Tongue (tissue), 1 donor: ENCODE measurements at regions not wholly inside any gene's neighbourhood (a gene's known extent, or its start where the extent isn't known, plus 50 kb on each side); places are given as distances from the start of the nearest gene placed in this dataset.

Experiments used
- DNase-seq: peaks from one replicate; pipeline ENCODE4 v3.0.0-alpha.2; 2015

DNA sequence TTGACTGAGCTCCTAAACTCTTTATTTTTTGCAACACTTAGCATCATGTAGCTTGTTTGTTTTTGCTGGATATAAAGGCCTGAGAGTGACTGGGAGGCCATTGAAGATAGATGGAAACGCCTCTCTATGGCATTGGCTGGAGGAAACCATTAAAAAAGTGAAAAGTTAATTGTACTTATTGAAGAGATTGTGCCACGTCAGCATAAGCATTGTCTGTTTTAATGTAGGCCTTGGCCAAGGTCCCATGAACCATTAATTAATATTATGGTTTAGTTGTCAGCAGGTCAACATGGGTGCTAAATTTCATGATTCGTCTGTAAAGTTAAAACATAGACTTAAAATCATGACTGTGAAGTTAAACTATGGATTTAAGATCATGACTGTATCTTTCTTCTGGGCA is 178.6 kb downstream of the GATA3 start:
- no peak for DNase-seq

DNA sequence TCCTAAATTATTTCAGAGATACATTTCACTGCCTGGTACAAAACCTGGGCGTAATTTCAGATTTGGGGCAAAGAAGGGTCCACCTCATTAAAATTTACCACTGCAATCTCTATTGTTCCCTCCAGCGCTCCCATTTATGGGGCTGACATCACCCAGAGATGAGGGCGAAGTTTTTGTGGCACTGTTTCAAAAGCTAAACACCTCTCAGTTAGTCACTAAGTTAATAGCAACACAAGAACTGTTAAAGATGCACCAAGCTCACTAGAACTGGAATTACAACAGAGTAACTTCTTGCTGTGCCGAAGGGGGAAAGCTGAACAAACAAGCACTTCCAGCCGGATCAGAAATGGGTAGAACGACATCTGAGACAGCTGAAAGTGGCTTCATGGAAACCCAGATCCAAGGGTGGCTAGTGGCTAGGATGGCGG is 179.4 kb downstream of the GATA3 start:
- DNase-seq, result no peak

DNA sequence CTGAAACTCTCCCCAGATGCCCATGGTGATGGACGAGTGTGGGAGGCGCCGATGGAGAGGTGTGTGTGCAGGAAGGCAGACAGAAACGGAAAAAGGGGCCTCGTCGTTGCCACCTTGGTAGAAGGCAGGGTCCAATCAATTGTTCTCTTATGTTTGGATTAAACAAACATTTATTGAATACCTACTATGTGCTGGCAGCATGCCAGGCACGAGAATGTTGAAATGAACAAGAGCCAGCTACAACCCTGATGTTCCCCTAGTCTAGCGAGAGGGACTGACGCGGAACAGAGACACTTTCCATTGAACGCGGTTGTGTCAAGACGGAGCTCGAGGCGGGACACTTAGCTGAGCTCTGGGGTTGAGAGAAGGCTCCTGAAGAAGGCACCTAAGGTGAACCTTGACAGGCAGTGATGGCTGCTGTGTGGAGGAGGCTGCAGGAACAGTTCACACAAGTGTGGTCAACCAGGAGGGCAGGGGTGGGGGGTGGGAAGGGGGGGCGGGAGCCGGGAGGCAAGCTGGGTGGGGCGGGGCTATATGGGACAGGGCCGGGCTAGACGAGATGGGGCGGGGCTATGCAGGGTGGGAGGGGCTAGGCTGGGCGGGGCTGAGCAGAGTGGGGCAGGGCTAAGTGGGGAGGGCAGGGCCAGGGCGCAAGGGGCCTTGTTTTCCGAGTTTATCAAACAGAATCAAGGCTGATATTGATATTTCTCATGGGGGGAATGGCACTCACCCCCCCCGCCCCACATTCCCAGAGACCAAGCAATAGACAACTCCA is 181.0 kb downstream of the GATA3 start:
- DNase-seq, result no peak

DNA sequence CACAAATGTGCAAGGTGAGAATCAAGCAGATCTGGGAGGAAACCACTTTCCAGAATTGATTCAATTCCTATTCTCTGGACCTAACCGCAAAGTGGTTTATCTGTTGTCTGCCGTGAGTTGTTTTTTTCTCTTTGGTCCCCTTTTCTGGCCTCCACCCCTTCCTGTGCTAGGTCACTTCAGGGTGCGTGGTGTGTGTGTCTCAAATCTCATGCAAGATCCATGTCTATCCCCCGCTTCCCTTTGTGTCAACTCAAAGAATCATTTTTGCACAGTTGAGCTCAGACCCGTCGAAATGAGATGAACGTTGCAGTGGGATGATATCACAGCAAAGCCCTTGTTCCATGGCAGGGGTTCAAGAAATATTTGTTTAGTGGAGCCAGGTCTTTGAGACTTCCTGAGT is 184.5 kb downstream of the GATA3 start:
- DNase-seq, result no peak

DNA sequence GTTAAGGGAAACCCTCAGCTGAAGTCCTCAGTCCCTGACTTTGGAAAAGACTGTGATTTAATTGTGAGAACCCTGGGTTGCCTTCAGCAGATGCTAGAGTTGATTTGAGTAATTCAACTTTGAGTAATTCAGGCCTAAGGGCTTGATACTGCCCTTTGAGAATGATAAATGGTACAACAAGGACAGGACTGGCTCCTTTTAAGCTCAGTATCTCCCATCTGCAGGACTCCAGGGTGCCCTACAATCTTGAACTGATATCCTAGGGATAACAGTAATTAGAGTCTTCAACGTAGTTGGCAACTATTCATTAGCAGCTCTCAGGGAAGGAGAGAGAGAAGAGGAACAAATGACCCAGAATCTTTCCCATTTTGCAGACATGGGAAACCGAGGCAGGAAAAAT is 186.4 kb downstream of the GATA3 start:
- DNase-seq, result no peak

DNA sequence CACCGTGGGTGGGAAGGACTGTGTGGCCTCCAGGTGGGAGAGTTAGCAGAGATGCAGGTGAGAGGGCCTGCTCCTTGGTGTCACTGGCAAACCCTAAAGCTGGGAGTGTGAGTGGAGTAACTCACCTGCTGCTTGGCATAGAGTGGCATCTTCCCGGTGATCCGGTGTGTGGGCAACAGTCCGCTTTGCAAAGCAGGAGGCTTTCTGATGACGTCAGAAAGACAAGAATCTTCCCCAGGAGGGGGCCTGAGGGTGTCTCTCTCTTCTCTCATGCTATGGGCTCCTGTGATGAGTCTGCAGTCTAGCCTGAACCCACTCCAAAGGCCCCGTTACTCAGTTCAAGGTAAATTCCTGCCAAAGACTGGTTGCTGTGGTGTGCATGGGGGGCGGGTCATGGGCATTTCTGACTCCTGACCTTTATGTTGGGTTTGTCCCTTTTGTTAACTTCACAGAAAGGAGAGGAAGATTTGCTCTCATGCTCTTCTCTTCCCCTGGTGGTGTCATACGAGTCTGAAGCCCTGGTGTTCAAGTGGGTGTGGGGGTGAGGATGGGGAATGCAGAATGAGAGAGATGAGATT is 187.9 kb downstream of the GATA3 start:
- no peak for DNase-seq

DNA sequence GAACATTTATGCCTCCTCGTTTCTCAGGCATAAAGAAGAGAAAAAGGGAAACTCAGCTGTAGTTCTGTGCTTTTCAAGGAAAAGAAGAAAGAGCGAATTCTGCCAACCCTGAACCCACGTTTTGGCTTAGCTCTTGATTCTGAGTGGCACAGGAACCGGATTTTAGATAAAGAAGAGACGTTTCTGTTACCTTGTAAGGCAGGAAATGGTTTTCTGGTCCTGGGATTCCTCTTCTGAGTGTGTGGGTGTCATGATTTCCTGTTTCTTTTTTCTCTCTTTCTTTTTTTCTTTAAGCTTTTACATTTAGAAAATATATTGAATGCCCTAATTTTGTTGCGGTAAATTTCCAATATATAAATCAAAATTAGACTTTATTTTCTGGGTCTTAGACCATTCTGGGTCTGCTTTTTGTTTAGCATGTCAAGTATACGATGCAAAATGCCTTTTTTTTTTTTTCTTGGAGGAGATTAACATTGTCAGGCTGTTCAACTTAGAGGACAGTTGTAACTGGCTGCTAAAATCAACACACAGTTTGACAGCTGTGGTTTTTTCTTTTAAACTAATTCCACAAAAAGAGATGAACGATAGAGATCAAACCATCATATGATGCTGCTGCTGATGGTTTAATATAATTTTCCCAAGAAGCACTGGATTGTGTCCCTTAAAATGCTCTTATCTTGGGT is 190.8 kb downstream of the GATA3 start:
- DNase-seq, result no peak

DNA sequence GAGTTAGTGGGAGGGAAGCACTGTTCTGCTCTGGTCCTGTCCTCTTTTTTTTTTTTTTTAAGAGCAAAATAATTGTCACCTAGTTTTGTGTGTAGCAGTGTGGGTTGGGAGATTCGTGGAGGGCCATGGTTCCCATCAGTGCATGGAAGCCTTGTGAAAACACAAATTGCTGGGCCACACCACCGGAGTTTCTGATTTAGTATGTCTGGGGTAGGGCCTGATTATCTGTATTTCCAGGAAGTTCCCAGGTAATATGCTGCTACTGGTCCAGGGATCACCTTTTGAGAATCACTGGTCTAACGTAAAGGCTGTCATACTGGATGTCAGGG is 191.3 kb downstream of the GATA3 start:
- no peak for DNase-seq

DNA sequence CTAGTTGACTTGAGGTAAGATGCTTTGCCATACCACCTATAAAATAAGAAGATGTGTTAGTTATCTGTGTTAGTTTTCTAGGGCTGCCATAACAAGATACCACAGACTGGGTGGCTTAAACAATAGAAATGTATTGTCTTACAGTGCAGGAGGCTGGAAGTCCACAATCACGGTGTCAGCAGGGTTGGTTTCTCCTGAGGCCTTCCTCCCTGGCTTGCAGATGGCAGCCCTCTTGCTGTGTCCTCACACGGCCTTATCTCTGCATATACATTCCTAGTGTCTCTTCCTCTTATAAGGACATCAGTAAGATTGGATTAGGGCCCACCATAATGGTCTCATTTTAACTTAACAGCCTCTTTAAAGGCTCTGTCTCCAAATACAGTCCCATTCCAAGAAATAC is 192.1 kb downstream of the GATA3 start:
- no peak for DNase-seq

DNA sequence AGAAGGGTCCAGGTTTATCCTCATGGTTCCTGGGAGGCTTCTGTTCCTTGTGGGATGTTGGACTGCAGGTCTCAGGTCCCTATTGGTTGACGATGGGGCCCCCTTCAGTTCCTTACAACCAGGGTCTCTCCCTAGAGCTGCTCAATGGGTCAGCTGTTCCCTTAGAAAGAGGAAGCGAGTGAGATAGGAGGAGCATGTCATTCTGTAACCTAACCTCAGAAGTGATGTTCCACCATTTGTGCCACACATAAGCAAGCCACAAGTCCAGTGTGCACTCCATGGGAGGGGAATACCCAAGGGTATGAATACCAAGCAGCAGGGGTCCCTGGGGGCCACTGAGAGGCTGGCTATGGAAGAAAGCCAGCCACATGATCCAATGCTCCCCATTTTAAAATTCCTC is 192.7 kb downstream of the GATA3 start:
- no peak for DNase-seq

DNA sequence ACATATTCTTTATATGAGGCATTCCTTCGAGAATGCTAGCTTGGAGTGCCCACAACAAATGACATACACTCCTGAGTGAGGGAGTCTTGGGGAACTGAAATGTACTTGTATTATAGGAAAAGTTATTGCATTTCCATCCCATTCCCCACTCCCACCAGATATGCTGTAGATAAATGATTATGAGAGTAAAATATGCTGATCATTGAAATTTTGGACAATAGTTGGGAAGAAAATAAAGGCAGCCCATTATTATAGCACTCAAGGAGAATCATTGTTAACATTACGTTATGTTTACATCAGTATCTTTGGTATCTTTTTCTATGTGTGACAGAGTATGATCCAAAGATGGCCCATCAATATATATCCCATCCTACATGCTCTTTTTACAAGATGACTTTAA is 194.4 kb downstream of the GATA3 start:
- DNase-seq, result no peak

DNA sequence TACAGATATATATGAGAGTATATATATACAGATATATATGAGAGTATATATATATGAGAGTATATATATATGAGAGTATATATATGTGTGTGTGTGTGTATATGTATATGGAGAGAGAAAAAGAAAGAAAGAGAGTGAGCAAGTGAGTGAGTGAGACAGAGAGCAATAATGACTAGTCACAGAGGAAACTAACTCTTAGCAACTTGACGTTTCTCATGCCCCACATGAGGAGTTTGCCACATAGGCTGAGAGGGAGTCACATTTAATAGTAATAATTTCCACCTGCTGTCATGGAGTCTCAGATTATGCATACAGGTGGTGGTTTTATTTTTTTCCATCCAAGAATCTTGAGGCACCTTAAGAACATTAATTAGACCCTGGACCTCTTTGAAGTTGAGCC is 199.9 kb downstream of the GATA3 start:
- DNase-seq, result no peak

DNA sequence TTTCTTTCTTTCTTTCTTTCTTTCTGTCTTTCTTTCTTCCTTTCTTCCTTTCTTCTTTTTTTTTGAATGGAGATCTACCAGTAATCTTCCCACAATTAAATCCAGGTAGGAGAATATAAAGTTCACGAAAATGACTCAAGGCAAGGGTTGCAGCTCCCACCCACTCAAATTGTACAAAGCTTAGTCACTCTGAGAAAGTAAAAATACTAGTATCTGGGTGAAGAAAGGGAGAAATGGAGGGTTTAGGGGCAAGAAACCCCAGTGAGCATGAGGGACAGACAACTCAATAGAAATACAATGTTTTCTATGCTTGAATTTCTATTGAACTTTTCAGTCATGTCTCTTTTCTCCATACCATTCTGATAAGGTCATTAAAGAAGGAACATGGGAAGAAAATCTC is 200.8 kb downstream of the GATA3 start:
- no peak for DNase-seq

DNA sequence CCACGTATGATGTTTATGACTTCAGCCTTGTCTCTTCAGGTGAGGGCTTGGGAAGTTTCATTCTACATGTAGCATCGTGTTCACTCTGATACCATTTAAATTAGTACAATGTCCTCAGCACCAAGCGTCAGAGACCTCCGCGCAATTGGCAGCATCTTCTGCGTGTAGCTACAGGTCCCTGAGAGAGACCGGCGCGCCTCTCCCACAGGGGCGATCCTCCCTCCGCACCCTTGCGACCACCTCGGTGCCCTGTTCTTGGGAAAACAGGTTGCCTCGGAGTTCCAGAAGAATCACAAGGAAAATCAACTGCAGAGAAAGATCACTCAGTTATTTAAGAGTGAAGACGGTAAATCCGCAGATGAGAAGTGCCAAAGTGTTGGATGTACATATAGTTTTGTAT is 206.2 kb downstream of the GATA3 start:
- no peak for DNase-seq

DNA sequence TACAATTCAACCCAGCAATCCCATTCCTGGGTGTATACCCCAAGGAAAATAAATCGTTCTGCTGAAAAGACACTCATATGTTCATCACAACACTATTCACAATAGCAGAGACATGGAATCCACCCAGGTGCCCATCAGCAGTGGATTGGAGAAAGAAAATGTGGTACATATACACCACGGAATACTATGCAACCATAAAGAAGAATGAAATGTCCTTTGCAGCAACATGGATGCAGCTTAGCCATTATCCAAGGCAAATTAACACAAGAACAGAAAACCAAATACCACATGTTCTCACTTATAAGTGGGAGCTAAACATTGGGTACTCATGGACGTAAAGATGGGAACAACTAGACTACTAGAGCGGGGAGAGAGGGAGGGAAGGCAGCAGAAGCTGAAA is 207.8 kb downstream of the GATA3 start:
- no peak for DNase-seq

DNA sequence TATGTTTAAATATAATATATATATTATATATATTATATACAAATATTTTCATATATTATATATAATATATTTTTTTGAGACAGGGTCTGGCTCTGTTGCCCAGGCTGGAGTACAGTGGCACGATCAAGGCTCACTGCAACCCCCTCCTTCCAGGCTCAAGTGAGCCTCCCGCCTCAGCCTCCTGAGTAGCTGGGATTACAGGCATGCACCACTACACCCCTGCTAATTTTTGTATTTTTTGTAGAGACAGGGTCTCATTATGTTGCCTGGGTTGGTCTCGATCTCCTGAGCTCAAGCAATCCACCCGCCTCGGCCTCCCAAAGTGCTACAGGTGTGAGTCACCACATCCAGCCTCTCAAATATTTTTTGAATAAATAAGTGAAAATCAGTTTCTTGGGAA is 215.5 kb downstream of the GATA3 start:
- no peak for DNase-seq

DNA sequence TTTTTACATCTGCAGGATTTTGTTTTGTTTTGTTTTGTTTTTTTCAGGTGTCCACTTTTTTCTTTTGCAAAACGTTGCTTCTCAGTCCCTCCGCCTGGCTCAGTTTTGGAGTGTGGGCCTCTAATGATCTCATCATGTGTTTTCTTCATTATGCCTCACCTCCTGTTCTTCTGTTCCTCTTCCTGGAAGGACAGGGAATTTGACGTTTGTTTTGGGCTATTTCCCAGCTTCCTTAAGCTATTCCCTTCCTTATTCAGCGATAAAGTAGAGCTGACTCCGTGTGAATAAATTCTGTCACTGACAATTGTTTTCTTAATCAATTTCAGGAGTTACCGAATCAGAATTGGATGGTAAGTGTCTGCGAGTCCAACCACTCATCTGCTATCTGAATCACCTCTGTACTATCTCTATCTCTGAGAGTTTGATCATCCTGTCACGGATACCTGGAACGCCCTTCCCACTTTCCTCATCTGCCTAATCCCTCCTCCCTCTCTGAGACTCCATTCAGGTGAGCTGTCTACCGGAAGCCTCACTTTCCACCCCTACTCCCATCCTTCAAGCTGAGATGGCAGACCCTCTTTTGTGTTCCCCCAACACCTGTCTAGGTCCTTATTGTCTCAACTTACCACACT is 218.4 kb downstream of the GATA3 start:
- DNase-seq, result peak; percentile 15

DNA sequence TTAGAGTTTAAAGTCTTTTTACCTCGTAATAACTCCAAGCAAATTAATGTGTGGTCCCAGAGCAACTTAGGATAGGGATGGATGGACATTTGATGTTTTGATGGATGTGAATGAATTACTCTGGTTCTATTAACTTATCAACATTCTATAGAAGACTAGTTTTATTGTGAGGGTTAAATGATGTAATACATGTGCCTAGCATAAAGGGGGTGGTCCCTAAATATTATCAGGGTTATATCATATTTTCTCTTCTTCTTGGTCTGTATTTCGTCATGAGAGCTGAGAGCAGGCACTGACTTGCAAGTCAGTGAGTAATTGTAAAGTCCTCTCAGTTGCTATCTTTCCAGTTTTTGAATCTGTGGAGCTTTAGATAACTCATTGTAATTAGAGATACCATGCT is 219.3 kb downstream of the GATA3 start:
- DNase-seq, result no peak

DNA sequence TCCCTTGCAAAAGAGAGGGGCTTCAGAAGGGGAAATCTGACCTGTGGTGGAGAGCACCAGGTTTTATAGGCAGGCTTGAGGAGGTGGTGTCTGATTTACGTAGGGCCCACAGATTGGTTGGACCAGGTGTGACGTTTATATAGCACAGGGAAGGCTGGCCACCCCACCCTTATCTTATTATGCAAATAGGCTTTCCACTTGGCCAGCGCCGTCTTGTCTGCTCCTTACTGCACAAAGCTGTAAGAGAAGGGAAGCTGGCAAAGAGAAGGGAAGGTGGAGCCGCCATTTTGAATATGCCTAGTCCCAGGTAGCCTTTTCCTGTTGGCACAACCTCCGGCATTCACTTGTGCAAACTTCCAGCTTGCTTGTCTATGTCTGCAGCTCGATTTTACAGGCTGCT is 221.4 kb downstream of the GATA3 start:
- DNase-seq, result no peak

DNA sequence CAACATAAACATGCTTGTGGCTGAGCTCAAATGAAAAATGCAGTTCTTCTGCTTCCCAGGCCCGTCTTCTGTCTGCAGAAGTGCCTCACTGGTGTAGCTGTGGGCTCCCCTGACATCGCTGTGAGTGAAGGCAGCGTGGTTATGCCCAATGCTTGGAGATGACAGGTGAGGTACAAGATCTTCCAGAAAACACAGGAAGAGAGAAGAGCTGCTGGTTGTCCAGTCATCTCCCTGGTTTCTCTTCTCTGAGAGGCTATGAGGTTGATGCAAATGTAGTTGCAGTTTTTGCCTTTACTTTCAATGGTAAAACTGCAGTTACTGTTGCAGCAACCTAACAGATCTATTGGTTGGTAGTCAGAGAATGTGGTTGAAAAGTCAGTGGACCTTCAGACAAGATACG is 223.6 kb downstream of the GATA3 start:
- no peak for DNase-seq

DNA sequence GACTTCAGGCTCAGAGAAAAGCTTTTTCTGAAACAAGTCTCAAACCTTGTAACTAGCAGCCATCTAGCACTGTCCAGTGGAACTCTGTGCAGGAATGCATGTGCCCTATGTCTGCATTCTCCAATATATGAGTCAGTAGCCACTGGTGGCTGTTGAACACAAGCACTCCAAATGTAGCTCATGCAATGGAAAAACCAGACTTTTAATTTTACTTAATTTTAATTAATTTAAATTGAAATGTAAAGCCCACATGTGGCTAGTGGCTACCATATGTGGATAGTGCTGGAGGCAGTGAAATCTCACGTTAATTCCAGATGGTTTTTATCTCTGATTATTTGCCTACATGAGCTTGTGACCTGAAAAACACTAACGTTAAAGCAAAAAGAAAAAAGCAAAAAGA is 225.1 kb downstream of the GATA3 start:
- no peak for DNase-seq

DNA sequence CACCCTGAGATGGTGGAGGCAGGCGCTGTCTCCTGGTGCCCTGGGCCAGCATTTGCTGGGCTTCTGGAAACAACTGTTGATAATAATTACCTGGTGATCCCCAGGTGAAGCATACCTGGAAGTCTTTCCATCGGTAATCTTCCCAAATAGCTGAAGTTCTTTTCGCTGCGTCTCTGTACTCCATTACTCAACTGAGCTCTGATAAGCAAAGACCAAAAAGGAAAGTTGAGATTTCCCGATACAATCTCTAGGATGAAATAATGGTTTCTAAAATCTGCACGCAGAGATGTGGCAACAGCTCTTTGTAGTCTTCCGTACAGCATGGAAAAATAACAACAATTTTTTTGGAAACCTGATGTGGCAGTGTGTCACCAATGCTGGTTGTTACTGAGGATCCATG is 226.5 kb downstream of the GATA3 start:
- DNase-seq, result no peak

DNA sequence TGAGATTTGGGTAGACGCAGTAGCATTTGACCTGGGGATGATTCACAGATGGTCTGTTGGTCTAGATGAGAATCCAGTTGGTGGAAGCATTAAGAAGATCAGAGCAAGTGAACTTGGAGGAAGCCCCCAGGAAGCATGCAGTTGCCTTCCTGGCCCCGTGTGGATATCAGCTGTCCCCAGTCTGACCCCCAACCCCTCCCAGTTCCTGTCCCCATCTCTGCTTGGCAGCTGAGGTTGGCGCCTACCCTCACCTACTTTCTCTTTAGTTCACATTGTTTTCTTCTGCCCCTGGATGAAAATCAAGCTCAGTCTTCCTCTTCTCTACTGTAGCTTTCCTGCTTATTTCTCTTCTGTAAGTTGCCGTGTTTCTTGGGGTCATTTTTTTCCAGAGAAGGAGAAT is 227.9 kb downstream of the GATA3 start:
- no peak for DNase-seq
